ENCODE measurements at regions not wholly inside any gene's neighbourhood (a gene's known extent, or its start where the extent isn't known, plus 50 kb on each side); places are given as distances from the start of the nearest gene placed in this dataset.

GRCh38 chr9:91157883-91158282, 203.8 kb downstream of the AUH start:
- no peak for DNase-seq (ENCODE audit: low read depth)

GRCh38 chr9:91158286-91158685, 203.4 kb downstream of the AUH start:
- DNase-seq (ENCODE audit: low read depth) = no peak

- no peak for DNase-seq (ENCODE audit: low read depth)
Measured at GRCh38 chr9:91158946-91159345, 202.8 kb downstream of the AUH start.

GRCh38 chr9:91159664-91160121, 202.0 kb downstream of the AUH start:
- DNase-seq (ENCODE audit: low read depth) = no peak

GRCh38 chr9:91160181-91160580, 201.5 kb downstream of the AUH start:
- no peak for DNase-seq (ENCODE audit: low read depth)

GRCh38 chr9:91160599-91161464, 200.9 kb downstream of the AUH start:
- no peak for DNase-seq (ENCODE audit: low read depth)

- no peak for DNase-seq (ENCODE audit: low read depth)
Measured at GRCh38 chr9:91161465-91162300, 200.0 kb downstream of the AUH start.

- DNase-seq (ENCODE audit: low read depth) = no peak
Measured at GRCh38 chr9:91162311-91162710, 199.4 kb downstream of the AUH start.

GRCh38 chr9:91162784-91163443, 198.8 kb downstream of the AUH start:
- DNase-seq (ENCODE audit: low read depth) = no peak

- DNase-seq (ENCODE audit: low read depth) = no peak
Measured at GRCh38 chr9:91163444-91163772, 198.3 kb downstream of the AUH start.

- no peak for DNase-seq (ENCODE audit: low read depth)
Measured at GRCh38 chr9:91163773-91164471, 197.8 kb downstream of the AUH start.

All from non-pigmented ciliary epithelial cell (primary cell).